Femur (tissue), 1 donor: ENCODE measurements at regions not wholly inside any gene's neighbourhood (a gene's known extent, or its start where the extent isn't known, plus 50 kb on each side); places are given as distances from the start of the nearest gene placed in this dataset.

Experiments used
- DNase-seq: peaks from one replicate; pipeline ENCODE4 v3.0.0-alpha.2; 2017

DNA sequence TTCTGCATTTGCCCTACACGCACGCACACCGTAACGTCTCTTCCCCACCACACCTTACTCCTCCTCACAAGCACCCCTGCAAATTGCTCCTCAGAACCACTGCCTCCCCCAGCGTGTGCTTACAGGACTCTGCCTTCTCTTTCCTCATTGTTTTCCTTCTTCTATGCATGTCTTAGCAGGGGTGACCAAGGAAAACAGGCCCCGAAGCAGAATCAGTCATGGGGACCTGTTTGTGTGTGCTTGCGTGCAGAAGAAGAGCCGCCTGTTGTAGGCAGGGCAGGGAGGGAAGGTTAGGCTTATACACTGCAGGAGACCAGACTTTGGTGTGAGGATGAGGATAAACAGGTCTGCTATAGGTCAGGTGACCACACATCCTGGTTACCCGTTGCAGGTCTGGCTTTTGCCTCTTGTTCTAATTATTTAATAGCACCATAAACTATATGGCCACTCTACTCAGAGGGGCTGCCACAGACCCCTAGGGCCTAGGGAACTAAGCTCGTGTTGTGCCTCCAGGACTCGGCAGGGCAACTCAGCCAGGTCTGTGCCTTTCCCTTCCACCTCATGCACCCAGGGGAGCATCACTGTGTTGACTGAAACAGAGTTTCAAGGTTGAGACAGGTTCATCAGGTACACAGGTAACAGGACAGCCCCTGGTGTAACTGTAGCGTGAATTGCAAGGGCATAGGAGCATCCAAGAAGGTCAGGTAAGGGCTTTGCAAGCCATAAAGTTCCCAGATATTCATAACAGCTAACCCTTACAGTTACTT lies 60.8 kb upstream of the EPS8L3 start:
- DNase-seq, result no peak

DNA sequence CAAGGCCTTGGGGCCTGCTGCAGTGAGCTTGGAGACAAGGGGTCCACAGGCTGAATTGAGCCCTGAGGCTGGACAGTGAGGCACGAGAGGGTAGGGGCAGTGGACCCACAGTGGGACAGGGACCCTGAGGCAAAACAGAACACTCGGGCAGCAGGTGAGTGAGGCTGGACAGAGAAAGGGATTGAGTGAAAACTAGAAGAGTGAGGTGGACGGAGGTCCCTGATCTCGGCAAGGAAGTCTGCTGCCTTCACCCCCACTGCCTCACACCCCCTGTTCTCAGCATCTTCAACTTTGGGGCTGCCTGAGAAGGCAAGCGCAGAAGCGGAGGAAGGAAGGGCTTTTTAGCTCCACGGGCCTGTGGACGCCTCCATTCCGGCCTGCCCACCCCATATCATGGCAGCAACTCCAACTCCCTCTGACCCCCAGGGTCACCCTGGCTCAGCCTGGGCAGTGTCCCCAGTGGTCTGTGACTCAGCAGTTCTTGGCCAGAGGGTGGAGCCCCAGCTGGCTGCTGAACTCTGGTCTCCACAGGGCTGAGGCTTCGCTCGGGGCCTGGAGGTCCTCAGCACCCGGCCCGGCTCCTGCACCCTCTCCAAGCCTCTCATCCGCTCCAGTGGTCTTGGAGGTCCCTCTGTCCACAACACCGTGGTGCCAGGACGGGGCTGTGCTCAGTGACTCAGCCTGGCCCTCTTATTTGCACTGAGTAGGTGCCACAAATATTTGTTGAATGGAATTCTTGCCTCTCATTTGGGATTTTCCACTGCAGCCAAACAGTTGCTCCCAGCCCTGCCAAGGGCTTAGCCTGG lies 60.0 kb upstream of the EPS8L3 start:
- DNase-seq, result no peak

DNA sequence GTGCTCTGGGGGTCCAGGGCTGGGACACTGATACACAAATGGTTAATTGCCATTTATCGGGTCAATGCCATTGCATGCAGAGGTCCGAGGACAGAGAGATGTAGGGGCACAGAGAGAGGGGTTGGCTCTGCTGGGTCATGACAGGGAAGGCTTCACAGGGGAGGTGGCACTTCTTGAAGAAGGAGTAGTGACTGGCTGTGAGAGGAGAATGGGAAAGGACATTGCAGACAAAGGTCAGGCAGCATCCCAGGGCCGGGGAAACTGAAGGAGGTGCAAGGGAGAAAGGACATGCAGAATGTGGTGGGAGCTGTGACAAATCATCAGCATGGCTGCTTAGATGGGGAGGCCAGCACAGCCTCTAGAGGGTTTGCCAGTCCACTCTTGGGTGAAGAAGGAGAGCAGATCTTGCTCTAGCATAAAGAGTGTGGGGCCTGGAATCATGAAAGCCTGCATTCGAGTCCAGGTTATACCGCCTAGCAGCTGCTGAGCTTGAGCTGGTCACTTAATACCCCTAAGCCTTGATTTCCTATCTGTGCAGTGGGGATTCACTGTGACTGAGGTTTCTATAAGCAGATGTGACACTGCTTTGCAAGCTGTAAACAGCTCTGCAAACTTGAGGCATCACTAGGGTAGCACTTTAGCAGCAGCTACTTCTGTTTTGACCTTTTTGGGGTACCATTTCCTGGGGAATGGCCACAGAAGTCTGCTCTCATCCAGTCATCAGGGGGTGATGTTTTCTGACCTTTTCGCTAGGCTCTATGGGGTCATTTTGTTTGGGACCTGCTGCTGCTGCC lies 59.2 kb upstream of the EPS8L3 start:
- DNase-seq, result no peak

DNA sequence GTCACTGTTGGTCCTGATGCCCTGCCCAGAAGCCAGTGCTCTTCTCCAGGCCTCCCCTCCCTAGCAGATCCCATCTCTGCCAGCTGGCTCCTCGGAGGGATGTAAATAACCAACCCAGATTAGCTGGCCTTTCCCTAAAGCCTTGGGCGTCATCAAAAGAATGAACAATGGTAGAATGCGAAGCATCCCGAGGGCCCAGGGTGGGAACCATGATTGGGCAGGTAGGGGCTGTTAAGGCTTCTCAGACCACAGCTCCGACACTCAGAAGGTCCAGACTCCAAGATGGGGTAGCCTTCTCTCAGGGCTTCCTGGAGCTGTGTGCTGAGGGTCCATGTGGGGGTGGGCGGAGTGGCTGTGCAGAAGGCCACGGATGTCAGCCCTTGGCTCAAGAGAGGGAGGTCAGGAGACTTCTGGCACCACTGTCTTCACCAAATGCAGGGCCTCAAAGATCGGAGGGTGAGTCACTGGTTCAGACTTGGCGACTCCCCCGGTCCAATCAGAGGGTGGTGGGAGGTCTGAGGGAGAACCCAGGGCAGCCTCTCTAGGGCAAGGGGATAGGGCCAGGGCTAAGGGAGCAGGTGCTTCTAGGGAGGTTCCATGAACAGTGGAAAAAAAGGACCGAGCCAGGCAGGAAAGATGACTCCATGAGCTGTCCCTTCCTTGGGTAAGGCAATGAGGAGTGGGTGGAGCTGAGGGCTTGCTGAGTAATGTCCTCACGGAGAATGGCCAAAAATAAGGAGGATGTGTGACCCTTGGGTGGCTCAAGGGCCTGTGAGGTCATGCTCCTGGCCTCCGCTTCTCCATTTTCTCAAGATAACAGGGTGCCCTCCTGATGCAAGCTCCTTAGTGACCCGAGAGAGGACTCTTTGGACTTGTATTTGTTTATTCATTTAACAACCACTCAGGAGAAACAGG lies 58.4 kb upstream of the EPS8L3 start:
- DNase-seq, result peak; percentile 27

DNA sequence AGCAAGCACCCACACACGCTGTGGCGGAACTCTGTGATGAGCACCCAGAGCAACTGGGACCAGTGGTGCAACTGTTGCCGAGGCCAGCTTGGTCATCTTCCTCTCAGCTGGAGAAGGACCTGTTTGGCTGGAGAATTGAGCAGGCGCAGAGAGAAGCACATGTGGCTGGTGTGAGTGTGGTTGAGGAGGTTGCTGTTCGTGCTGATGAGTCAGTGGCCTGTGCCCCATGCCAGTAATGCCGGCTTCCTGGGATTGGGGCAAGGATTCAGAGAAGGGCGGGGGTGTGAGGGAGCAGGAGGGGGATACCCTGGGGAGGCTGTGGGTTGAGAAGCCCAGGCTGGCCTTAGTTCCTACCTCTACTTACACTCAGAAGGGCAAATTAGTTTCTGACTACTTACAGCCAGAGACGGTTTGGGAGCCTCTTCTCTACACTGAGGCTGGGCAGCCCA lies 57.5 kb upstream of the EPS8L3 start:
- DNase-seq, result peak; percentile 76

DNA sequence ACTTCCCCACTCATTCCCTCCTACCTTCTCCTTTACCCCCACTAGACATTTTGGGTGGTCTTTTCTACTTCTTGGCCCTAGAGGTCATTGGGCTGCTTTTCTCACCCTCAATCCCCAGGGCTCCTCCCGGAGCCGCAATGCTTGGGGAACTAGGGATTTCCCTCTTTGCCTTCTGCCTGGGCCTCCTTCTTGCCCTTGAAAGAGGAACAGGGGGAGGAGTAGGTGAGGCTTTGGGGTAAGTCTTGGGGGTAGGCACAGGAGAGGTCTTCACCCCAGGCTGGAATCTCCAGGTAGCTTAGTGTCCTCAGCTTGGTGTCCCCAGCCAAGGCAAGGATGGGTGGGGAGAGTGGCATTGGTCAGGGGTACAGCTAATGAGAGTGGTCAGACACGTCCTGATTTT lies 56.2 kb upstream of the EPS8L3 start:
- DNase-seq, result no peak

DNA sequence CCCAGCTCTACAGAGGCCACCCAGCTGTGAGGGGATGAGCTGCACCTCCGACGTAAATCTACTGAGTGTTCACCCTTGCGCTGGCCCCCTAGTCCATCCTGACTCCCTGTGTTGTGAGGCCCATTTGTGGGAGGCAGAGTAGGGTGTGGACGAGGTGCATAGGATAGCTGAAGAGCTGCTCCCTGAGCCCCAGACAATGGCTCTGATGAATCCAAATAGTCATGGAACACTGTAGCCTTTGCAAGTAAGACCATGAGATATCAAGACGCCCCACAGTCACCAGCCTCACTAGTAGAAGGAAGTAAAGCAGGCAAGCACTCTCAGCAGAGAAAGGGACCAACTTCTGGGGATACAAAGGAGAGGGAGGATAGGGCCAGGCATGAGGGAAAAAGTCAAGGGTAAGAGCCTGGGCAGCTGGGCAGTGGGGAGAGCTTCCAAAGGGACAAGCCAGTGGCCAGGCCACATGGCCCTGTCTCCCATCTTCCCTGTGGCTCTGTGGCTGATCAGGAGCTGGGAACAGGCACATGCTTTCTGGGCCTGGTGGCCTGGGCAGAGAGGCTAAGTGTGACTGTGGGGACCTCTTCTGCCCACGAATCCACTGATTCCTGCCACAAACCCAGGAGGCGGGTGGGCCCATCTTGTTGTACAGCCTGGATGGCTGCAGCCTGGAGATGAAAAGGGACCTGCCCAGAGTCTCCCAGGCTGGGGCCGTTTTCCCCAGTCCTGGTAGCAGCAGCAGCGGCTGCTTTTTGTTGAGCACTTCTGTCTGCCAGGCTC lies 55.5 kb upstream of the EPS8L3 start:
- peak; percentile 12 for DNase-seq

DNA sequence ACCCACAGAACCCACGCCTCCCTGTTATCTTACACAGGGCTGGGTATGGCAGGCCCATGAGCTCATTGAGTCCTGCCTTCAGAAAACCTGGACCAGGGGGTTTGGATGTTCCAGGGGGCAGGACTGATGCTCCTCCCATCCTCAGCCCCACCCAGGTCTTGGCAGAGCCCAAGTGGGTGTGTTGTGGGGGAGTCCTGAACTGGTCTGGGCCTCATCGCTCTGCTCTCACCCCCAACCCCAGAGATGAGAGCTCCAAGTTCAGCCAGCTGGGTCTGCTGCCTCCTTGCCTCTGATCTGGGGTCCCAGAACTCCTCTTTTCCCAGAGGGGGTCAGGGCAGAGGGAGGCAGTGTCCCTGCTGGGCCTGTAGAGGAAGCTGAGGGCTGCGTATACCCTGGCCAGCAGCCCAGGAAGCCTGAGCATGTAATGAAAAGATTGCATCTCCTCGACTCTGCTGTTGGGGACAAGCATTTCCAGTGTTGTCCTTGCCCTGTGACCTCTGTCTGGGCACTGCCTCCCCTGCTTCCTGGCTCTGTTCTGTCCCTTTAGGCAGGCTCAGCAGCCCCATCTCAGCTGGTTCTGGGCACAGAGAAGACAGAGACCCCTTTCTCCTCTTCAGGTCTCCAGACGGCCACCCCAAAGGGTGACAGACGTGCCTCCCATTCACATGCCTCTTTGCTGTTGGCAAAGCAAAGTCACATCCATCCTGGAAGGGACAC lies 54.7 kb upstream of the EPS8L3 start:
- peak; percentile 27 for DNase-seq

DNA sequence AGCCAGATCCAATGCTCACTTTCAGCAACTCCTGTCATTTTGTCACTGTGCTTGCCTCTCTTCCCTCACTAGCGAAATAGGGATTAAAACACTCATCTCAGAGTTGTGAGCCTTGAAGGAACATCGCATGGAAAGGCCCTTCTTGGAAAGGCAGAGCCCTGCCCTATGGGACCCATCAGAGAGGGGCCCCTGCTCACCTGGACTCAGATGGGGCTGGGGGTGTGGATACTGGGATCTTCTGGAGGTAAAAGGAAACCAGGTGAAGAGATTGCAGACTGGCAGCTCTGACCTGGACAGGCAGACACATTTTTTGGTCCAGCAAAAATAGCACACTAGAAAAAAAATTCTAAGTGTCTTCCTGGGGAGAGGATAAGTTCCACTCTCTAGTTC lies 54.2 kb upstream of the EPS8L3 start:
- no peak for DNase-seq

DNA sequence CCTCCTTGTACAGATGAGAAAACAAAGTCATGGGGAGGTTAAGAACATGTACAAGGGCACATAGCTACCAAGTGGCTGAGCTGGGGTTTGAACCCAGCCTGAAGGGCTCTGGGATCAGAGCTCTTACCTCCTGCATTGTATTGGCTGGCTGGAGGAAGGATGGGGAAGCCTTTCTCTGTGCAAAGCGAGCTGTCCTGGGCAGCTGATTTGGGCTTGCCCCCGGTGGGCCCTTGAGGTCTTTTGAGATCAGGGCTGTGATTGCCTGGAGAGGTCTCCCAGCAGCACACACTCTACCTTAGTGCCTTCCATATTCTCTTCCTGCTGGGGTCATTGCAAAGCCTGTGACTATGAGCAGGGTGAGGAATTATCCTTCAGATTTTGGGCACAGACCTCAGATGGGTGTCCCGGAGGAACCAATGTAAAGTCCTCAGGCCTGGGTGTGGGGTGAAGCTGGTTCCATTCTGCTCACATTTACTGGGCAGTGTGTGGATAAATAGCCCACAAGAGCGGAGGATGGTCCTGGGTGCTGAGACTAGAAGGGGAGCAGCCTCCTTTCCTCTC lies 53.3 kb upstream of the EPS8L3 start:
- DNase-seq, result peak; percentile 8

DNA sequence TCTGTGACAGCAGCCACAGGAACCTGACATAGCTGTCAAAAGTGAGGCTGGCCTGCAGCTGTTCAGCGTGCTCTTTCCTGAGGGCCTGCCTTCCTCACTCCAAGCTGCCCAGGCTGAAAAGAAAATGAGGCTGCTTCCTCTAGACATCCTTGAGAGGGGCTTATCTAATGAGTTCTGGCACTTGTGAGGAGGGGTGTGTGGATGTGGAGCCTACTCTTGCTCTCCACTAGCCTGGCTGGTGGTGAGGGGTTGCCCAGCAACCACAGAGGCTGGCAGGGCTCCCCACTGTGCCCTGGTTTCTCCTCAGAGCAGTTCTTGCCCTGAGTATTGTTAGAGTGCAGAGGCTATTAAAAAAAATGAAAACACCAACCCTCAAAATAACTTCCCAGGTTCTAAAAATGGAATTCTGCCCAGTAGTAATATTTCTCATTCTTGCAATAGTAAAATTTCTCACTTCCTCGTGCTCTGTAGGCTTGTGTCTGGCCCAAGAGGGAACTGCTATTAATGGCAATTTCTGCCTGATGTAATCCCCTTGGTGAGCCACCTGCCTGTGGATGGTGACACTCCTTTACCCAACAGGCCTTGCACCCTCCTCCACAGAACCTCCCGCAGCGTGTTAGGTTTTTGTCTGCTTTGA lies 52.6 kb upstream of the EPS8L3 start:
- peak; percentile 45 for DNase-seq

DNA sequence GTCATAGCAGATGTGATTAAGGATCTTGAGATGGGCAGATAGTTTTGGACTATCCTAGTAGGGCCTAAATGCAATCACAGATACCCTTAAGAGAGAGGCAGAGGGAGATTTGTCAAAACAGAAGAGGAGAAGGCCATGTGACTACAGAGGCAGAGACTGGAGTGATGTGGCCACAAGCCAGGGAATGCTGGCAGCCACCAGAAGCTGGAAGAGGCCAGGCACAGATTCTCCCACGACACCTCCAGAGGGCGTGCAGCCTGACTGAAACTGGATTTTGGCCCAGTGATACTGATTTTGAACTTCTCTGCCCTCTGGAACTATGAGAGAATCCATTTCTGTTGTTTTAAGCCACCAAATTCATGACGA lies 52.1 kb upstream of the EPS8L3 start:
- DNase-seq, result peak; percentile 18

DNA sequence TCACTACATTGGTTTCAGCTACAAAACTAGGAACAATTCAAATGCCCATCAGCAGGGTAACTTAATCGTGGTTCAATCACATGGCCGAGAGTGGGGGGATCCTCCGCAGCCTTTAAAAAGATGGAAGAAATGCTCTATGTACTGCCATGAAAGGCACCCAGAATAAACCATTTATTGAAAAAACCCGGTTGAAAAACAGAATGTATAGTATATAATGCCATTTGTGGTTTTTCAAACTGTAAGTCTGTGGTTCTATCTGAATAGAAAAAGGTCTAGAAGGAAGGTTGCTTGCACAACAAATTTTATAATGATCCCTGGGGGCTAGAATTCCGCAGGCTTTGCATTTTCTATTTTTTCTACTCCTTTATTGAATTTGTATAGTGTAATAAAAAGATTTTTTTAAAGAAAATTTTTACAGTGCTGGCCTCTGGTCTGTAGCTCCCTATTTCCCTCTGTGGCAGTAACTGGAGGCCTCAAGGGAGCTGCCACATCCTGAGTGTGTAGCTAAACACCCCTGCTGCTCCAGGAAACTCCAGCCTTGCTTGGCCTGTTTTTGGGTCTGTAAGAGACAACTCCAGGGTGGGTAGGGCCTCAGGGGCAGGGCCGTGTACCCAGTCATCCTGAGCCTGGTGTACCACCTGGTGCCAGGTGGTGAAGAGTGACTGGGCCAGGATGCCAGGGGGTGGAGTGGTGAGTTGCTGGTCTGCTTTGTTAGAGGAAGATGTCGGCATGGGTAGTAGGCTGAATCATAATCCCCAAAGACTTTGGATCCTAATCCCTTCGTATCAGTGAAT lies 51.5 kb upstream of the EPS8L3 start:
- DNase-seq, result peak; percentile 17

DNA sequence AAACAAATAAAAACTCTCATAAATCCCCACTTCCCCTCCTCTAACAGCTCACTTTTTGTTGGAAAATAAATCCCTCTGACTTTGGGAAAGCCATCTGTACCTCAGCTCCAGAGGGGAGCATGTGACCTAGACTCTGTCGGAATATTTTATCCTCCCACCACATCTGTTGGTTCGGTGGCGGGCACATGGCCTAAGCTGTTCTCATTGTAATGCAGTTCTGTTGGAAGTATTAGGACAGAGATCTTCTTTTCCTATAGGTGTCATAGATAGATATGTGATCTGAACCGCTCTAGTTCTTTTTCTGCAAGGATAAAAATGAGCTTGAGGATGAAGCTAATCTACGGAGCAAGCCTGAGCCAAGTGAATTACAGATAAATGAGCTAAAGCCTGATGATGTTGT lies 50.5 kb upstream of the EPS8L3 start:
- DNase-seq, result peak; percentile 12
